ENCODE measurements at regions not wholly inside any gene's neighbourhood (a gene's known extent, or its start where the extent isn't known, plus 50 kb on each side); places are given as distances from the start of the nearest gene placed in this dataset.
A peak's percentile ranks its signal among the peaks of the same experiment; 100 is the strongest.

GRCh38 chr18:2222270-2223185 is 348.8 kb downstream of the METTL4 start:
- in situ Hi-C loops (cut with MboI): no loop called here
- H3K9me2 ChIP-seq (ENCODE audit: insufficient read depth): no peaks in the 10 kb centered on the region
- WGBS, 2 experiments (ENCODE audit: low coverage in 1 of 2, low lambda C conversion rate in 2 of 2, missing lambda C conversion rate in 2 of 2): 53% methylated on average over 5 of the region's 5 CpGs

GRCh38 chr18:2223449-2223848 is 347.9 kb downstream of the METTL4 start:
- no peak for TF ChIP-seq EZH2 (IDR thresholded peaks at IDR 0.05; ENCODE audit: insufficient read depth, poor library complexity, severe bottlenecking)
- TF ChIP-seq EZH2phosphoT487 (IDR thresholded peaks at IDR 0.05; ENCODE audit: insufficient read depth, low read depth): no peak
- H3K4me3 ChIP-seq: peak overlapping the region; percentile 39
- in situ Hi-C loops (cut with MboI): no loop called here

More at GRCh38 chr18:2222270-2223185, 348.8 kb downstream of the METTL4 start:
- Histone ChIP-seq H3F3A (ENCODE audit: insufficient read depth) (no peaks in the 10 kb centered on the region), H3K79me2 (ENCODE audit: insufficient read depth) (no peaks in the 10 kb centered on the region), H4K20me1 (ENCODE audit: insufficient read depth) (no peaks in the 10 kb centered on the region), H3K27me3 (replicated peaks; ENCODE audit: insufficient read depth) (no peaks in the 10 kb centered on the region), H3K9ac (no peak overlapping the region), H3K4me3 (no peak overlapping the region), H3K36me3 (ENCODE audit: low read depth) (no peaks in the 10 kb centered on the region), H2AFZ (no peak overlapping the region), H3K9me3 (ENCODE audit: low read depth) (no peaks in the 10 kb centered on the region), H3K27ac (no peak overlapping the region), H3K4me2 (ENCODE audit: unreplicated experiment) (no peak overlapping the region), H3K4me1 (ENCODE audit: insufficient read depth) (no peaks in the 10 kb centered on the region)
- DNase-seq: no peak
- TF ChIP-seq EZH2phosphoT487 (IDR thresholded peaks at IDR 0.05; ENCODE audit: insufficient read depth, low read depth) (no peak), EZH2 (IDR thresholded peaks at IDR 0.05; ENCODE audit: insufficient read depth, poor library complexity, severe bottlenecking) (no peak)

GRCh38 chr18:2223849-2224248 is 347.5 kb downstream of the METTL4 start:
- H3K36me3 ChIP-seq (ENCODE audit: low read depth): no peaks in the 10 kb centered on the region
- no peaks in the 10 kb centered on the region for H3K9me2 ChIP-seq (ENCODE audit: insufficient read depth)
- in situ Hi-C loops (cut with MboI): no loop called here
- no peaks in the 10 kb centered on the region for H3F3A ChIP-seq (ENCODE audit: insufficient read depth)
- no peaks in the 10 kb centered on the region for H3K79me2 ChIP-seq (ENCODE audit: insufficient read depth)
- no peaks in the 10 kb centered on the region for H3K4me1 ChIP-seq (ENCODE audit: insufficient read depth)
- H3K27ac ChIP-seq: no peak overlapping the region
- no peak overlapping the region for H3K9ac ChIP-seq
- H3K4me3 ChIP-seq: peak overlapping the region; percentile 39
- H2AFZ ChIP-seq: no peak overlapping the region; the same call in 1 of the 2 replicates
- no peak for TF ChIP-seq EZH2 (IDR thresholded peaks at IDR 0.05; ENCODE audit: insufficient read depth, poor library complexity, severe bottlenecking)
- no peak for TF ChIP-seq EZH2phosphoT487 (IDR thresholded peaks at IDR 0.05; ENCODE audit: insufficient read depth, low read depth)
- DNase-seq: peak; percentile 30
- no peaks in the 10 kb centered on the region for H3K27me3 ChIP-seq (replicated peaks; ENCODE audit: insufficient read depth)
- H3K9me3 ChIP-seq (ENCODE audit: low read depth): no peaks in the 10 kb centered on the region
- 20 to 21% methylated on average over 2 of the region's 2 CpGs for WGBS, 2 experiments (ENCODE audit: low coverage in 1 of 2, low lambda C conversion rate in 2 of 2, missing lambda C conversion rate in 2 of 2)
- no peaks in the 10 kb centered on the region for H4K20me1 ChIP-seq (ENCODE audit: insufficient read depth)
- H3K4me2 ChIP-seq (ENCODE audit: unreplicated experiment): peak overlapping the region; percentile 32

More at GRCh38 chr18:2223449-2223848, 347.9 kb downstream of the METTL4 start:
- peak overlapping the region; percentile 32 for H3K4me2 ChIP-seq (ENCODE audit: unreplicated experiment)
- H3K27ac ChIP-seq: no peak overlapping the region
- DNase-seq: peak; percentile 24
- H3K27me3 ChIP-seq (replicated peaks; ENCODE audit: insufficient read depth): no peaks in the 10 kb centered on the region
- H3K9ac ChIP-seq: no peak overlapping the region
- H4K20me1 ChIP-seq (ENCODE audit: insufficient read depth): no peaks in the 10 kb centered on the region
- no peaks in the 10 kb centered on the region for H3K9me2 ChIP-seq (ENCODE audit: insufficient read depth)
- no peaks in the 10 kb centered on the region for H3K79me2 ChIP-seq (ENCODE audit: insufficient read depth)
- H2AFZ ChIP-seq: no peak overlapping the region; the same call in 1 of the 2 replicates
- H3K4me1 ChIP-seq (ENCODE audit: insufficient read depth): no peaks in the 10 kb centered on the region
- H3K36me3 ChIP-seq (ENCODE audit: low read depth): no peaks in the 10 kb centered on the region
- no peaks in the 10 kb centered on the region for H3F3A ChIP-seq (ENCODE audit: insufficient read depth)
- H3K9me3 ChIP-seq (ENCODE audit: low read depth): no peaks in the 10 kb centered on the region
- WGBS, 2 experiments (ENCODE audit: low coverage in 1 of 2, low lambda C conversion rate in 2 of 2, missing lambda C conversion rate in 2 of 2): 10 to 12% methylated on average over 5 of the region's 5 CpGs

GRCh38 chr18:2236232-2236631 is 335.1 kb downstream of the METTL4 start:
- WGBS, 2 experiments (ENCODE audit: low coverage in 1 of 2, low lambda C conversion rate in 2 of 2, missing lambda C conversion rate in 2 of 2): 28 to 33% methylated on average over 2 of the region's 2 CpGs
- no peak overlapping the region for H3K27ac ChIP-seq
- in situ Hi-C loops (cut with MboI): no loop called here
- no peaks in the 10 kb centered on the region for H3K79me2 ChIP-seq (ENCODE audit: insufficient read depth)
- no peaks in the 10 kb centered on the region for H4K20me1 ChIP-seq (ENCODE audit: insufficient read depth)
- H3K4me3 ChIP-seq: no peak overlapping the region
- TF ChIP-seq EZH2 (IDR thresholded peaks at IDR 0.05; ENCODE audit: insufficient read depth, poor library complexity, severe bottlenecking) (no peak), EZH2phosphoT487 (IDR thresholded peaks at IDR 0.05; ENCODE audit: insufficient read depth, low read depth) (no peak)
- H3K9me3 ChIP-seq (ENCODE audit: low read depth): no peaks in the 10 kb centered on the region
- no peaks in the 10 kb centered on the region for H3K36me3 ChIP-seq (ENCODE audit: low read depth)
- H3K9me2 ChIP-seq (ENCODE audit: insufficient read depth): no peaks in the 10 kb centered on the region
- peaks cover 15% of the 10 kb centered on the region for H3K4me1 ChIP-seq (ENCODE audit: insufficient read depth)
- no peak overlapping the region for H2AFZ ChIP-seq
- peaks cover 8% of the 10 kb centered on the region; the same call in 1 of the 2 replicates for H3K27me3 ChIP-seq (replicated peaks; ENCODE audit: insufficient read depth)
- no peak for DNase-seq
- no peak overlapping the region for H3K9ac ChIP-seq
- H3F3A ChIP-seq (ENCODE audit: insufficient read depth): peaks cover 10% of the 10 kb centered on the region; the same call in 1 of the 2 replicates
- H3K4me2 ChIP-seq (ENCODE audit: unreplicated experiment): no peak overlapping the region
